Neural progenitor cell (in vitro differentiated cells): ENCODE measurements at regions not wholly inside any gene's neighbourhood (a gene's known extent, or its start where the extent isn't known, plus 50 kb on each side); places are given as distances from the start of the nearest gene placed in this dataset.

Source experiments
- EZH2 ChIP-seq: fragments of 200-600 bp; sonication (generic); IDR thresholded peaks from 2 replicates; pipeline ENCODE4 v1.6.1; 2017; ENCODE audit warnings: antibody characterized with exemption, mild to moderate bottlenecking, moderate library complexity
- EZH2phosphoT487 ChIP-seq: fragments of 200-600 bp; sonication (generic); IDR thresholded peaks from 2 replicates; pipeline ENCODE4 v1.6.1; 2017; ENCODE audit warnings: antibody characterized with exemption
- TF ChIP-seq, protein P1 (sequence below): fragments of 200-600 bp; sonication (generic); IDR thresholded peaks from 2 replicates; pipeline ENCODE4 v1.5.1; 2017; ENCODE audit warnings: antibody characterized with exemption, mild to moderate bottlenecking

DNA sequence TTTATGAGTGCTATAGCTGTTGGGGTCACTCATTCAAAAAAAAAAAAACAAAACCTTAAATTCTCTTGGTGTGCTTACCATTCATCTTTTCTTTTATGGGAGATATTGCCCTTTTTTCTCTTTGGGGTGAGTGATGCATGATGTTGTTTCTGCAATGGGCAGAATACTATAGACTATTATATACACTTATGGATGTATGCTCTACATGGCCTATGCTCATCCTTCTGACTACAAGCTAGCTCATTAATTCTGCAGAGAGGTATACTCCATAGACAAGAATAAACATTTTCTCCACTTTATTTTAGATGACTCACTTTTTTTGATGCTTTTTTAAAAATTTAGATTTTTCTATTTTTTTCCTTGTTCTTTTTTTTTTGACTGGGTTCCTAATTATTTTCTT, 160.3 kb upstream of the ANK2 start:
- TF ChIP-seq, protein P1, sequence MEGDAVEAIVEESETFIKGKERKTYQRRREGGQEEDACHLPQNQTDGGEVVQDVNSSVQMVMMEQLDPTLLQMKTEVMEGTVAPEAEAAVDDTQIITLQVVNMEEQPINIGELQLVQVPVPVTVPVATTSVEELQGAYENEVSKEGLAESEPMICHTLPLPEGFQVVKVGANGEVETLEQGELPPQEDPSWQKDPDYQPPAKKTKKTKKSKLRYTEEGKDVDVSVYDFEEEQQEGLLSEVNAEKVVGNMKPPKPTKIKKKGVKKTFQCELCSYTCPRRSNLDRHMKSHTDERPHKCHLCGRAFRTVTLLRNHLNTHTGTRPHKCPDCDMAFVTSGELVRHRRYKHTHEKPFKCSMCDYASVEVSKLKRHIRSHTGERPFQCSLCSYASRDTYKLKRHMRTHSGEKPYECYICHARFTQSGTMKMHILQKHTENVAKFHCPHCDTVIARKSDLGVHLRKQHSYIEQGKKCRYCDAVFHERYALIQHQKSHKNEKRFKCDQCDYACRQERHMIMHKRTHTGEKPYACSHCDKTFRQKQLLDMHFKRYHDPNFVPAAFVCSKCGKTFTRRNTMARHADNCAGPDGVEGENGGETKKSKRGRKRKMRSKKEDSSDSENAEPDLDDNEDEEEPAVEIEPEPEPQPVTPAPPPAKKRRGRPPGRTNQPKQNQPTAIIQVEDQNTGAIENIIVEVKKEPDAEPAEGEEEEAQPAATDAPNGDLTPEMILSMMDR, result no peak
- TF ChIP-seq EZH2 (no peak), EZH2phosphoT487 (no peak)
